ENCODE measurements at regions not wholly inside any gene's neighbourhood (a gene's known extent, or its start where the extent isn't known, plus 50 kb on each side); places are given as distances from the start of the nearest gene placed in this dataset.

DNA sequence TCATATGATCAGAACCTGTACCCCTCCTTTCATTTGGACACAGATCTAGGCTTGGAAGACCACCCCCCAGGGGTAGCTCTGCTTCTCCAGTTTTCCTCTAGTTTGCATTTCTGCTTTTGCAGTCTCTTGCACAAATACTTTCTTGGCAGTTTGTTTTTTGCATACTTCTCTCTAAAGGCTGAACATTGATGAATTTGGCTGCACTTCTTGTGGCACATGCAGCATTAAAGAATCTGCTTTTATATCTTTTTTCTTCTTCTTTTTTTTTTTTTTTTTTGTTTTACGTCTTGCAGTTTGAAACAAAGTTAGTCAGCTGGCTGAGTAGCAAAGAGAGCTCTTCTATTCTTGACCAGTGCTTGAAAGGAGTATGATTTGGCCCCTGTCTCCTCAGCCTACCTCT, 273.0 kb downstream of the GLUD2 start:
- 60% methylated on average over 1 of the region's 1 CpG for WGBS (ENCODE audit: insufficient coverage, low coverage, missing lambda C conversion rate)
- H3K4me1 ChIP-seq (replicated peaks in 1 of 2; ENCODE audit: control insufficient read depth in 2 of 2, insufficient read depth in 2 of 2, low read length in 2 of 2): no peaks in the 10 kb centered on the region
- no peak overlapping the region for H2AFZ ChIP-seq (ENCODE audit: low read depth, low read length)
- TF ChIP-seq MTF1 (CRISPR knock-in tag; IDR thresholded peaks at IDR 0.05; ENCODE audit: borderline replicate concordance): no peak
- no peak for TF ChIP-seq KLF10 (CRISPR knock-in tag; IDR thresholded peaks at IDR 0.05)
- TF ChIP-seq ZNF707 (CRISPR knock-in tag; conservative IDR thresholded peaks at IDR 0.05): no peak
- no peak for TF ChIP-seq HDGF (IDR thresholded peaks at IDR 0.05)
- TF ChIP-seq ESRRB (CRISPR knock-in tag; IDR thresholded peaks at IDR 0.05; ENCODE audit: borderline replicate concordance): no peak
- TF ChIP-seq PCBP2 (IDR thresholded peaks at IDR 0.05; ENCODE audit: low read depth, low read length, poor library complexity, severe bottlenecking): no peak
- no peak for TF ChIP-seq NR3C1 (CRISPR knock-in tag; IDR thresholded peaks at IDR 0.05)
- no peak for TF ChIP-seq RNF2 (IDR thresholded peaks at IDR 0.05)
- TF ChIP-seq ZBTB11 (CRISPR knock-in tag; IDR thresholded peaks at IDR 0.05): no peak
- TF ChIP-seq HCFC1 (IDR thresholded peaks at IDR 0.05; ENCODE audit: low read depth, low read length): no peak
- no peak for TF ChIP-seq RAD51 (IDR thresholded peaks at IDR 0.05; ENCODE audit: borderline replicate concordance, low read depth)
- no peak for TF ChIP-seq THRA (IDR thresholded peaks at IDR 0.05)
- no peak for TF ChIP-seq RBFOX2 (IDR thresholded peaks at IDR 0.05; ENCODE audit: low read depth, low read length)
- TF ChIP-seq ZNF239 (CRISPR knock-in tag; IDR thresholded peaks at IDR 0.05): no peak
- TF ChIP-seq HDAC8 (tag; IDR thresholded peaks at IDR 0.05): no peak
- H3K79me2 ChIP-seq (ENCODE audit: control insufficient read depth, insufficient read depth, low read length): no peaks in the 10 kb centered on the region
- H4K20me1 ChIP-seq (replicated peaks; ENCODE audit: control insufficient read depth, insufficient read depth, low read length): no peaks in the 10 kb centered on the region
- H3K4me2 ChIP-seq (ENCODE audit: insufficient read depth, low read length): no peak overlapping the region
- H3K27me3 ChIP-seq (ENCODE audit: control insufficient read depth in 2 of 2, insufficient read depth in 2 of 2, low read length in 2 of 2): no peaks in the 10 kb centered on the region
- no peaks in the 10 kb centered on the region for H3K9me1 ChIP-seq (ENCODE audit: control insufficient read depth, insufficient read depth, low read length)
- no peak overlapping the region for H3K27ac ChIP-seq (ENCODE audit: extremely low read depth, low read depth, low read length)
- no peaks in the 10 kb centered on the region for H3K36me3 ChIP-seq (ENCODE audit: control insufficient read depth, insufficient read depth, low read length)
- in situ Hi-C loops (cut with MboI) (no loop called here), intact Hi-C loops (cut with micrococcal nuclease) (no loop called here)
- H3K9ac ChIP-seq (ENCODE audit: insufficient read depth in 1 of 2, low read depth in 2 of 2, low read length in 2 of 2): no peak overlapping the region
- FAIRE-seq (no peak), ATAC-seq (no peak), DNase-seq (ENCODE audit: extremely low read depth in 1 of 4, low spot score in 3 of 4) (no peak)
- no peak overlapping the region for H3K4me3 ChIP-seq
- H3K9me3 ChIP-seq (replicated peaks; ENCODE audit: control insufficient read depth, insufficient read depth, low read depth, low read length): no peaks in the 10 kb centered on the region
- POLR2A ChIA-PET: no interaction called here
- CTCF ChIA-PET (ENCODE audit: low intra/inter-chr PET ratio): no interaction called here
- BruUV-seq (replicated peaks): no TSS peak

Data from K562 (cell line).